ENCODE measurements at regions not wholly inside any gene's neighbourhood (a gene's known extent, or its start where the extent isn't known, plus 50 kb on each side); places are given as distances from the start of the nearest gene placed in this dataset.

DNA sequence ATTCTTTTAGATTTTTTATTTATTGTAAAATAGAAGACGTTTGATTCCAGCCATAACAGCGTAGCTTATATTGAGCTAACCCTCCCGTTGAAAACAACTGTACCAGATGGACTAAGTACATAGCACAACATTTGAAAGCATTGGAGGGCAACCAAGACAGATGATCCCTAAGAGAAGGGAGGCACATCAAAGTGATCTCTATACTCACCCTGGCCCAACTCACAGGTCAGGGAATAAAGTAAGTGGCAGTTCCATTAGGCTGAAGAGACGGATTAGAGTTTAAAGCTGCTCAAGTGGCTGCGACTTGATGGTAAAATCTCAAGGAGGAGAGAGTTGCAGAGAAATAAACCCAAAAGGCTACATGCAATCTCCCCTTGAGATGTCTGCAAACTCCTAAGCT lies 65.1 kb upstream of the ITM2B start:
- TF ChIP-seq NR1H2 (CRISPR knock-in tag; IDR thresholded peaks at IDR 0.05) (no peak), KAT7 (CRISPR knock-in tag; IDR thresholded peaks at IDR 0.05; ENCODE audit: borderline replicate concordance) (no peak), JUN (CRISPR knock-in tag; IDR thresholded peaks at IDR 0.05) (no peak), NFATC4 (CRISPR knock-in tag; IDR thresholded peaks at IDR 0.05) (no peak), GABPB1 (CRISPR knock-in tag; IDR thresholded peaks at IDR 0.05) (no peak), RELA (CRISPR knock-in tag; IDR thresholded peaks at IDR 0.05; ENCODE audit: borderline replicate concordance) (no peak)
- TF ChIP-seq, protein P1, sequence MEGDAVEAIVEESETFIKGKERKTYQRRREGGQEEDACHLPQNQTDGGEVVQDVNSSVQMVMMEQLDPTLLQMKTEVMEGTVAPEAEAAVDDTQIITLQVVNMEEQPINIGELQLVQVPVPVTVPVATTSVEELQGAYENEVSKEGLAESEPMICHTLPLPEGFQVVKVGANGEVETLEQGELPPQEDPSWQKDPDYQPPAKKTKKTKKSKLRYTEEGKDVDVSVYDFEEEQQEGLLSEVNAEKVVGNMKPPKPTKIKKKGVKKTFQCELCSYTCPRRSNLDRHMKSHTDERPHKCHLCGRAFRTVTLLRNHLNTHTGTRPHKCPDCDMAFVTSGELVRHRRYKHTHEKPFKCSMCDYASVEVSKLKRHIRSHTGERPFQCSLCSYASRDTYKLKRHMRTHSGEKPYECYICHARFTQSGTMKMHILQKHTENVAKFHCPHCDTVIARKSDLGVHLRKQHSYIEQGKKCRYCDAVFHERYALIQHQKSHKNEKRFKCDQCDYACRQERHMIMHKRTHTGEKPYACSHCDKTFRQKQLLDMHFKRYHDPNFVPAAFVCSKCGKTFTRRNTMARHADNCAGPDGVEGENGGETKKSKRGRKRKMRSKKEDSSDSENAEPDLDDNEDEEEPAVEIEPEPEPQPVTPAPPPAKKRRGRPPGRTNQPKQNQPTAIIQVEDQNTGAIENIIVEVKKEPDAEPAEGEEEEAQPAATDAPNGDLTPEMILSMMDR (IDR thresholded peaks at IDR 0.05), result no peak
- TF ChIP-seq, protein P2, sequence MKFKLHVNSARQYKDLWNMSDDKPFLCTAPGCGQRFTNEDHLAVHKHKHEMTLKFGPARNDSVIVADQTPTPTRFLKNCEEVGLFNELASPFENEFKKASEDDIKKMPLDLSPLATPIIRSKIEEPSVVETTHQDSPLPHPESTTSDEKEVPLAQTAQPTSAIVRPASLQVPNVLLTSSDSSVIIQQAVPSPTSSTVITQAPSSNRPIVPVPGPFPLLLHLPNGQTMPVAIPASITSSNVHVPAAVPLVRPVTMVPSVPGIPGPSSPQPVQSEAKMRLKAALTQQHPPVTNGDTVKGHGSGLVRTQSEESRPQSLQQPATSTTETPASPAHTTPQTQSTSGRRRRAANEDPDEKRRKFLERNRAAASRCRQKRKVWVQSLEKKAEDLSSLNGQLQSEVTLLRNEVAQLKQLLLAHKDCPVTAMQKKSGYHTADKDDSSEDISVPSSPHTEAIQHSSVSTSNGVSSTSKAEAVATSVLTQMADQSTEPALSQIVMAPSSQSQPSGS (CRISPR knock-in tag; IDR thresholded peaks at IDR 0.05; ENCODE audit: borderline replicate concordance, low read depth), result no peak
- TF ChIP-seq, protein P3, sequence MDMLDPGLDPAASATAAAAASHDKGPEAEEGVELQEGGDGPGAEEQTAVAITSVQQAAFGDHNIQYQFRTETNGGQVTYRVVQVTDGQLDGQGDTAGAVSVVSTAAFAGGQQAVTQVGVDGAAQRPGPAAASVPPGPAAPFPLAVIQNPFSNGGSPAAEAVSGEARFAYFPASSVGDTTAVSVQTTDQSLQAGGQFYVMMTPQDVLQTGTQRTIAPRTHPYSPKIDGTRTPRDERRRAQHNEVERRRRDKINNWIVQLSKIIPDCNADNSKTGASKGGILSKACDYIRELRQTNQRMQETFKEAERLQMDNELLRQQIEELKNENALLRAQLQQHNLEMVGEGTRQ (CRISPR knock-in tag; IDR thresholded peaks at IDR 0.05), result no peak
- TF ChIP-seq, protein P4, sequence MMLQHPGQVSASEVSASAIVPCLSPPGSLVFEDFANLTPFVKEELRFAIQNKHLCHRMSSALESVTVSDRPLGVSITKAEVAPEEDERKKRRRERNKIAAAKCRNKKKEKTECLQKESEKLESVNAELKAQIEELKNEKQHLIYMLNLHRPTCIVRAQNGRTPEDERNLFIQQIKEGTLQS (CRISPR knock-in tag; conservative IDR thresholded peaks at IDR 0.05), result no peak
